COR-L47 (cell line): ENCODE measurements at regions not wholly inside any gene's neighbourhood (a gene's known extent, or its start where the extent isn't known, plus 50 kb on each side); places are given as distances from the start of the nearest gene placed in this dataset.
"Not testable (repeated sequence)": the region's sequence is repeated elsewhere in the genome, so short reads cannot be mapped to it uniquely, and the experiment has no call there.

Source experiments
- DNase-seq: peaks from one replicate; lab custom pipeline; 2025; lab: John Stamatoyannopoulos, UW

DNA sequence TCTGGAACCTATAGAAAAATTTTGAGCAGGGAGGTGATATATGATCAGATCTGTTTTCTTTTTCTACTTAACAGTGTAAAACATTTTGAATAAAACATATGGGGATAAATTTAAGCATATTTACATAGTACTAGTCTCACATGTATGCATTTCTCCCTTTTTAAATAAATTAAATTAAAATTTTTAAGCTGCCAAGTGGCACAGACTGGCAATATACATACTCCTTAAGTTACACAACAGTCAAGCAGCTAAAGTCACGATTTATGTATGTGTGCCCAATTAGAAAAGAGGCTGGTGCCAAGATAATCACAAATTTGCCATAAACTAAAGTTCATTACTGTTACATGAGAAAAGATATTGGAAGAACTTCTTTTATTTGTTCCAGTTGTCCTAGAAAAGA is 532.0 kb downstream of the RWDD3 start:
- DNase-seq, result no peak

DNA sequence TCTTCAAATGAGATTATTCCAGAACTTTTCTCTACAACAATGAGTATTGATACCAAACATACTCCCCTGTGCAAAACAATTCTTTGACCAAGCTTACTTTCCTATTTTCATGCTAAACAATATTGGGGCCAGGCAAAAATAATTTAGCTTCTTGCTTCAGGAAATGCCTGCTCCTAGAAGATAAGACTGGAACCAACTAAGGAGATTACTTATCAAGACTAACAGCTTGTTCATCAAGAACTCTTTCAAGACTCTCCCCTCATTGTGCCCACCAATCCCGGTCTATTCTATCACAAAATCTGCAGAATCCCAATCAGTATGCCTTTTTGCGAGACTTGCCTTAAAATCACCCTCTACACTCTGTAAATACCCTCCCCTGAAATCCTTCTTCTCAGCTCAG is 536.6 kb downstream of the RWDD3 start:
- no peak for DNase-seq

DNA sequence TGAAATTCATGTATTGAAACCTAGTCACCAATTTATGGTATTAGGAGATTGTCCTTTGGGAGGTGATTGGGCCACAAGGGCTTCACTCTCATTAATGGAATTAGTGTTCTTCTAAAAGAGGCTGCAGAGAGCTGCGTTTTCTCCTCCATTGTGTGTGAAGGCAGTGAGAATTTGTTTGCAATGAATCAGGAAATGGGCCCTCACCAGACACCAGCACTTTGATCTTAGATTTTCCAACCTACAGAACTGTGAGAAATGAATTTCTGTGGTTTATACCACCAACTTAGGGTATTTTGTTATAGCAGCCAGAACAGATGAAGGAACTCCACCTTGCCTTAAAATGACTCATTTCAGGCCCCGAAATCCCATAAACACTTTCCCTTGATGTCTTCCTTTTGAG is 544.2 kb downstream of the RWDD3 start:
- no peak for DNase-seq

DNA sequence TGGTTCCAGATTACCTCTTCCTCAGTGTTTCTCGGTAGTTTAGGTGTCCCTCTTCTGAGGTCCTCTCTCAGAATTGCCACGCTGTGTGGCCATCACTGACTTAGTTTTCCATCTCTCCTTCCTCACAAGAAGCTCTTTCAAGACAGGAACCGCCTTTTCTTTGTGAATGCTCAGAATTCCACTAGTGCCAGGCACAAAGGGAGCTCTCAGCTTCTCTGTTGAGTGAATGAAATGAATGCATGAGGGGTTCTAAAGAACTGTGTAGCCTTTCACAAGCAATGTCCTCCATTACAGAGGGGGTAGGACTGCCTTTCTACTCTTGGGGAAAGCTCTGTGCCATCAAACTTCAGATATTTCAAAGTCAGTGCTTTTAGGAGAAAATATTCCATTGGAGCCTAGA is 546.8 kb downstream of the RWDD3 start:
- no peak for DNase-seq

DNA sequence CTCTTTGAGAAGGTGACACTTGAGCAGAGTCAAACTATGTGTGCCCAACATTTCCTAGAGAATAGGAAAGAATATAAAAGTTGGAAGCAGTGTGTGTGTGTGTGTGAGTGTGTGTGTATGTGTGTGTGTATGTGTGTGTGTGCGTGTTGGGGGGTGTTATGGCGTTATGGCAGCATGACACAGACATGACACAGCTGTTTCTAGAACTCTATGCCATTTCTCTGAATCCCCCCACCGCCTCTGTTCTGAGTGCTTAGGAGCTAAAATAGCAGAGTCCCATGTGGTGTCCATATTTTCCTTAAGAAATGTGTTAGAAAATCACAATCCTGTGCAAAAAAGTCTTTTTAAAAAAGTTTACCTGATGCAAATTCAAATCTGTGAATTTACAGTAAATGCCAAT is 556.1 kb downstream of the RWDD3 start:
- DNase-seq, result no peak

DNA sequence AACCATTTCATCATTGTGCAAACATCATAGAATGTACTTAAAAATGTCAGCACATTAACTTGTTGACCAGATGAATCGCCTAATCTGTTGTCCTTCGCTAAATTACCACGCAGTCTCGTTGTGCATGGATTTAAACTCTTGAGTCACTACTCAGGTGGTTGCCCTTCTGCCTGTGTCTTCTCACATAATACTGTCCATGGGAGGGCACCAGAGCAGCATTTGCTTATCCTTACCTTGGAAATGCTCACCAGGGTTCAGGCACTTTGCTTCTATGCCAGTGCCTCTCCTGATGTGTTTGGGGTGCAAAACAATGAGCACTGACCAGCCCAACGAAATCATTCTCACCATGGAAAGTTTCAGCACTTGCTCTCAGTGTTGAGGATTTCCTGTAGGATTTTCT is 559.9 kb downstream of the RWDD3 start:
- DNase-seq, result no peak

DNA sequence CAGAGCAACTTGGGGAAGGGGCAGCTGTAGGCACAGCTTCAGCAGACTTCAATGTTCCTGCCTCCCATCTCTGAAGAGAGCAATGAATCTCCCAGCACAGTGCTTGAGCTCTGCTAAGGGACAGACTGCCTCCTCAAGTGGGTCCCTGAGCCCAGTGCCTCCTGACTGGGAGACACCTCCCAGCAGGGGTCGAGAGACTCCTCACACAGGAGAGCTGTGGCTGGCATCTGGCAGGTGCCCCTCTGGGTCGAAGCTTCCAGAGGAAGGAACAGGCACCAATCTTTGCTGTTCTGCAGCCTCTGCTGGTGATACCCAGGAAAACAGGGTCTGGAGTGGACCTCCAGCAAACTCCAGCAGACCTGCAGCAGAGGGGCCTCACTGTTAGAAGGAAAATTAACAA is 563.8 kb downstream of the RWDD3 start:
- DNase-seq, result not testable (repeated sequence)

DNA sequence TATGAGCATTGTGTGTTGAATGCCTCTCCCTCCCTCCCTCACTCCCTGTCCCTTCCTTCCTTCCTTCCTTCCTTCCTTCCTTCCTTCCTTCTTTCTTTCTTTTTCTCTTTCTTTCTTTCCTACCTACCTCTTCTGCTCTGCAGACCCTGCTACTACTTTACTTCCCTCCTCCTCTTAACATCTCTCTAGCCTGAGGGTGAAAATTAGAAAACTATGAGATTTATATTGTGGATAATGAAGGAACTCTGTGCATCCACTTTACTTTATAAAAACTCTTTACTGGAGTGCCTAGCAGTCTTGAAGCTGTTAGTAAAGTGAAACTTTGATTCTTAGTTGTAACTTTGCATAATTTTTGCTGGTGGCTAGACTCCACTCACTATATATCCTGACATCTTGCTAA is 572.2 kb downstream of the RWDD3 start:
- no peak for DNase-seq

DNA sequence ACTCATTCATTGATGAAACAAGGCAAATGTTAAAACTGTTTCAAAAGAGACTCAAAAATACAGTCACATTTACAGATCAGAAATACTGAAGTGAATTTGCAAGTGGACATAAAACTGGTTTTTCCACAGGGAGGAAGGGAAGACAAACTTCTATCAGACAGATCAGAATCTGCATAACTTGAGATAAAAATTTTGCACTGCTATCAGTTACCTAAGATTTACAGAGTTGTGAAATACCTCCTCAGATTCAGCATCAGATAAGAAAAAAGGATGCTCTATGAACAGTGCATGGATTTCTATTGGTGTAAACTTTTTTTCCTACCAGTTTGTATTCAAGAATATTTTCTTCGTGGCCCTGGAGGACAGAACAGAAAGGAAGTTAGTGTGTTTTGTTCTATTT is 575.4 kb downstream of the RWDD3 start:
- DNase-seq, result no peak

DNA sequence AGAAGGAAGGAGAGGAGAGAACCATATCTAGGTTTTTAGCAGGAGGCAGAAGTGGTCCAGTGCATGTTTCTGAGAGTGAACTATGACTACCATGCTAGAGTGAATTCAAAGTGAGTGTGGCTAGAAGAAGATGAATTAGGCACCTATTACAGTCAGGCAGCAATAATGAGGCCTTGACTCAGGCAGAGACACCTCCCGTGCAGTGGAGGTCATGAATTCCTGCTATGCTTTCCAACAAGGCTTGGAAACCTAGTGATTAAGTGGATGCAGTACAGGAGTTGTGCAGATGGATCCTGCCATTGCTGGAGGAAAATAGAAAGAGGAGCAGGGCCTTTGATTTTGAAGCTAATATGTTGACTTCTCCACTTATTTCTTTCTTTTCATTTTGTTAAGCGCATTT is 581.5 kb downstream of the RWDD3 start:
- DNase-seq, result no peak

DNA sequence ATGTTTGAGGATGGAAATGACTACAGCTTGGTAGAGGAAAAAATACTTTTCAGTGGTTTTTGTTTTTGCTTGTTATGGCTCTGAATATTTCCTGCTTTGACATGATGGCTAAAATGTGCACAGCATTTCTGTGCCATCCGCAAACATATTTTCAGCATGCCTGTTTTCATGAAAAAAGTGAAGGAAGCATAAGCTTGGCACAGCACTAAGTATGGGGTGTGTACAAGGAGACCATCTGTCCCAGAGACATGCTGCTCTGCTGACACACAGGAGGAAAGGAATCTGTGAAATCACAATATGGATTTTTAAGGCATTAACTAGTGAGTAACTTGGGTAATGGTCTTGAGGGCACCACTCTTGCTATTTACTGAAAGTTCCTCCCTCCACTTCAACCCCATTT is 595.5 kb downstream of the RWDD3 start:
- no peak for DNase-seq

DNA sequence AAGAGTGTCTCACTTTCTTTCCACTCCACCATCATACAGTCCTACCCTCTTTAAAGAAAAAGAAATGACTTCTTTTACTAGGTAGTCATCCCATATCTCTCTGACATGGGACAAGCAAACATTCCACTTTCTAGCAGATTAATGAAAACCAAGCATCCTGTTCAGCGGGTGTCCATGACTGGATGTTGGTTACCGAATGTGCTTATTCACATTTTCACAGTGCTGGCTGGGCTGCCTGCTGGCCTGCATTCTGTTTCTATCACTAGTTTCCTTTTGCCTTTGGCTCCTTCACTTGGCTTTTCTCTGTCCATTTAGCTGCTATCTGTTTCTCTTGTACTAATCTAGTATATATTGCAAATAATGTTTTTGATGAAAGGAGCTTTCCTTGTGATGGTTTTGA is 598.4 kb downstream of the RWDD3 start:
- no peak for DNase-seq

DNA sequence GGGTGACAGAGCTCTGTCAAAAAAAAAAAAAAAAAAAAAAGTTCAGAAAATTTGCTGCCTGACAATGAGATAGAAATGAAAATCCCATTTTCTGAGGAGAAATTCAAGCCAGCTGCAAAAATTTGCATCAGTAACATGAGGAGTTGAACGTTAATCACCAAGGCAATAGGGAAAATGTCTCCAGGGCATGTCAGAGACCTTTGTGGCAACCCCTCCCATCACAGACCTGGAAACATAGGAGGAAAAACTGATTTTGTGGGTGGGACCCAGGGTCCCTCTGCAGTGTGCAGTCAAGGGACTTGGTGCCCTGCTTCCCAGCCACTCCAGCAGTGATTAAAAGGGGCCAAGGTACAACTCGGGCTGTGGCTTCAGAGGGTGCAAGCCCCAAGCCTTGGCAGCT is 615.4 kb downstream of the RWDD3 start:
- no peak for DNase-seq

DNA sequence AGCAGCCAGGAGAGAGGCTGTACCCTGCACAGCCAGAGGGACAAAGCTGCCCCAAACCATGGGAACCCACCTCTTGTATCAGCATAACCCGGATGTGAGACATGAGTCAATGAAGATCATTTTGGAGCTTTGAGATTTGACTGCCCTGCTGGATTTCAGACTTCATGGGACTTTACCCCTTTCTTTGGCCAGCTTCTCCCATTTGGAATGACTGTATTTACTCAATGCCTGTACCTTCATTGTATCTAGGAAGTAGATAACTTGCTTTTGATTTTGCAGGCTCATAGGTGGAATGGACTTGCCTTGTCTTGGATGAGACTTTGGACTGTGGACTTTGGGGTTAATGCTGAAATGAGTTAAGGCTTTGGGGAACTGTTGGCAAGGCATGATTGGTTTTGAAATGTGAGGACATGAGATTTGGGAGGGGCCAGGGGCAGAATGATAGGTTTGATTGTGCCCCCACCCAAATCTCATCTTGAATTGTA is 616.2 kb downstream of the RWDD3 start:
- DNase-seq, result no peak

DNA sequence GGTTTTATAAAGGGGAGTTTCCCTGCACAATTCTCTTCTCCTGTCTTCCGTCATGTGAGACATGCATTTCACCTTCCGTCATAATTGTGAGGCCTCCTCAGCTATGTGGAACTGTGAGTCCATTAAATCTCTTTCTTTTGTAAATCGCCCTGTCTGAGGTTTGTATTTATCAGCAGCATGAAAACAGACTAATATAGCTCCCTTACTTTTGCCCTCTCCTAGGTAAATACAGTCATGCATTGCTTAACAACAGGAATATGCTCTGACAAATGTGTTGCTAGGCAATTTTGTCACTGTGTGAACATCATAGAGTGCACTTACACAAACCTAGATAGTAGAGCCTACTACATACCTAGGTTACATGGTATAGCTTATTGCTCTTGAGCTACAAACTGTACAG is 616.8 kb downstream of the RWDD3 start:
- DNase-seq, result no peak

DNA sequence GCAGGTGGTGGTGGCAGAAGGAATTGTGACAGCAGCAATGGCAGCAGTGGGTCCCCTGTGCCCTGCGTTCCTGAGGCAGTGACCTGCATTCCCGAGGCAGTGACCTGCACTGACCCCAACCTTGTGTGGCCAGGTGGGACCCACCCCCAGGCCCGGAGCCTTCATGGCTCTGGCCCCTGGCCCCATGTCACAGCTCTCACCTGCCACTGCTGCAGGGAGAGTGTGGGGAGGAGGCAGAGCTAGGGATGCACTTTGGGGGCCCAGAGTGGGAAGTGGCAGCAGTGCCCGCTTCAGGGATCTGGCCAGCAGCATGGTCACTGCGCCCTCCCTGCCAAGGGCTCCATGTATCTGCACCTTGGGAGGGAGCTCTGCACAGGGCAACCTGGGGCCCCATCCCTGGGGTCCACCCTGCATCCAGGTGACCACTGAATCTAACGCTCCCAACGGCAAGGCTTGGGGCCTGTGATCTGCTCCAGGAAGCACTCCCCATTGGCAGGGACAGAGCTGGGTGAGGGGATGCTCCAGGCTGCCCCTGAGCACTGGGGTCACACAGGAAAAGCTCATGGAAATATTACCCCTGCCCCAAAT is 618.6 kb downstream of the RWDD3 start:
- DNase-seq, result no peak

DNA sequence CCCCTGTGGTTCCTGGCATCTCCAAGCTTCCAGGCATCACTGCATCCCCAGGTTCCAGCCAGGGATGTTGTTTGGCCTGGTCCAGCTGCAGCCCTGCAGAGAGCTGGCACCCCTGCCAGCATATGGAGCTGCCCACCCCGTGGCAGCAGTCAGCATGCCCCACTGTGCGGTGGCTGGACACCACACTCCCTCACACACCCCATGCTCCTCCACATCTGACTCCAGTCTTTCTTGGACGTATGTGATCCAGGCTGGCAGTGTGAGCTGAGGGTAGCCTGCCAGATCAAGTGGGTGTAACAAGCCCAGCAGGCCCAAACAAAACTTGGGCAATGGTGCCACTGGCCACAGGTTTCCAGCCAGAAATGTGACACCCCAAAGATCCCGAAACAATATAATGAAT is 620.4 kb downstream of the RWDD3 start:
- no peak for DNase-seq

DNA sequence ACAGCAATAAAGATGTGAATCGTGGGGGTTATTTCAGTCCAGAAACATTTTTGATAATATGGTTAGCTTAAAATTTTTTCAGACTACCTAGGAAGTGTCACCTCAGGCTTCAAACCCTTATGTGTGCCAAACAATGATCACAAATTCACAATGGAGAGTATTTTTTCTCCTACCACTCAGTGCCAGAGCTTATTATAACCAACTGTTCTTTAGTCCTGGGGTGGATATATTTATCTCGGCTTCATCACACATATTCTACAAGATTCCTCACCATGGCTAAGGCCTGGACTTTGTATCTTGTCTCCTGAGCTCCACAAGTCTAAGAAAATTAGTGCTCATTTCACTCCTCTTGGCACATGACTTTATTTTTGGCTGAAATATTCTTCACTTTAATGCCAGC is 629.1 kb downstream of the RWDD3 start:
- no peak for DNase-seq

DNA sequence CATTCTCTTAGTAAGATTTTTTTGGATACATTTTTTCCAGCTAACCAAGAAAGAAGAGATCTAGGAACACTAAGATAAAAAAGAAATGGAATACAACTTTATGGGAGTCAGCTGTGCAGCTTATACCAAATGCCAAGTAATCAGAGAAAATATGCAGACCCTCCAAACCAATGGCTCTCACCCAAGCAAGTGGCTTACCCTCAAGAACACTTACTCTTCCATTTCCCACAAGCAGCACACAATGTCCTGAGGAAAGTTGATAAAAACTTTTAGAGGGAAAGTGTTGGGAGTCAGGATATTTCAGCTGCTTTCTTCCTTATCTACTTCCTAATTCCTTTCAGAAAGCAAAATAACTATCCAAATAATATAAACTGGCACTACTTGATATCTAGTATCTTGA is 631.8 kb downstream of the RWDD3 start:
- no peak for DNase-seq

DNA sequence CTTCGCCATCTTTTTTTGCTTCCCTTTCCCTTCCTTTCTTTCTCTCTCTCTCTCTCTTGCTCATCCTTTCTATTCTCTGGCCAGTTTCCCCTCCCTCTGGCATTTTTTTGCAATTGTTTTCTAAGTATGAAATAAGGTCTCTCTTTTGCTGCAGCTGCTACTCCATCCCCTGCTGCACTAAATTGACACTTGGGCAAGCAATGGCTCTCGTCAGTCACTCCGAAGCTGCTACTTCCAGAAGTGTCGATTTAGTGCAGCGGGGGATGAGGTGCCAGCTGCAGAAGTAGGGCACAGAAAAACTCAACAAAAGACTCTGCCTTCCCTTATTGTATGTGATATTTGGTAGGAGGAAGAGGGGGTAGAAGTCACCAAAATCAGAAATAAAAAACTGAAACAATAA is 642.3 kb downstream of the RWDD3 start:
- no peak for DNase-seq

DNA sequence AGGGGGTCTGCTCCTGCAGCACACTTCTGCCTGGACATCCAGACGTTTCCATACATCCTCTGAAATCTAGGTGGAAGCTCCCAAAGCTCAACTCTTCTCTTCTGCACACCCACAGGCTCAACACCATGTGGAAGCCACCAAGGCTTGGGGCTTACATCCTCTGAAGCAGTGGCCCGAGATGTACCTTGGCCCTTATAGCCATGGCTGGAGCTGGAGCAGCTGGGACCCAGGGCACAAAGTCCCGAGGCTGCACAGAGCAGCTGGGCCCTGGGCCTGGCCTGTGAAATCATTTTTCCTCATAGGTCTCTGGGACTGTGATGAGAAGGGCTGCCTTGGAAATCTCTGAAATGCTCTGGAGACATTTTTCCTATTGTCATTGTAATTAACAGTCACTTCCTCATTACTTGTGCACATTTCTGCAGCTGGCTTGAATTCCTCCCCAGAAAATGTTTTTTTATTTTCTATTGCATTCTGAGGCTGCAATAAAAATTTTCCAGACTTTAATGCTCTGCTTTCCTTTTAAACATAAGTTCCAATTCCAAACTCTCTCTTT is 645.6 kb downstream of the RWDD3 start:
- no peak for DNase-seq

DNA sequence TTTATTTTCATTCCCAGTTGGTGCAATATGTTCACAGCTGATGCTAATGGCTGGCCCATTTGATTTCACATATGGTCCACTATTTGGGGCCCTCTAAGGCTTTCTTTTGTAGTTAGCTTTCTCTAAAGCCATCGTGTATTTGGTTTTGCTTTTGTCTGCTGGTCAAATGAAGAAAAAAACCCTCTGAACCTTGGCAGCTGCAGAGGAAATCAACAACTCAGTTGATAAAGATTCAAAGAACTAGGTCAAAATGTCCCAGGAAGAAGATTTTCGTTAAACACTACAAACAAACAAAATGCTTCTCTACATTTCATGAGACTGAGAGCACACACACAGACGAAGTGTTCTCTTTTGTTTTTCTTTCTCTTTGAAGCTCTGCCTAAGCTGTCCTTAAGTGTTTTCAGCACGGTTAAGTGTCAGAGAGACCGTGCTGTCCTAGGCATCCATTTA is 655.0 kb downstream of the RWDD3 start:
- no peak for DNase-seq

DNA sequence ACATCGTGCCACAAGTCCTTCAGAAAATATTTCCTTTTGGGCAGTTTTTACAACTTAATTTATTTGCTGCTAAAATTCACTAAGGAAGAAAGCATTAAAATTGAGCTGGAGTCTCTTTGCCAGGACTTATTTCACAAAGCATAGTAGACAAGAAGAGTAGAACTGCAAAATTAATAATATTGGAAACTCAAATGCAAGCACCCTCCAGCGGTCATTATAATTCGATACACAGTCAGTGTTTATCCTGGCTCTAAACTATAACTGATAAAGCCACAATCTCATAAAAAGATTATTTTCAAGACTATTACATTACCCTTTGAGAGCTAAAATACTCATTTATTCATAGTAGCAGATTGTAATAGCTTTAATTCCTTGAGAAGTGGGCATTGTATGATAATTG is 655.4 kb downstream of the RWDD3 start:
- DNase-seq, result no peak

DNA sequence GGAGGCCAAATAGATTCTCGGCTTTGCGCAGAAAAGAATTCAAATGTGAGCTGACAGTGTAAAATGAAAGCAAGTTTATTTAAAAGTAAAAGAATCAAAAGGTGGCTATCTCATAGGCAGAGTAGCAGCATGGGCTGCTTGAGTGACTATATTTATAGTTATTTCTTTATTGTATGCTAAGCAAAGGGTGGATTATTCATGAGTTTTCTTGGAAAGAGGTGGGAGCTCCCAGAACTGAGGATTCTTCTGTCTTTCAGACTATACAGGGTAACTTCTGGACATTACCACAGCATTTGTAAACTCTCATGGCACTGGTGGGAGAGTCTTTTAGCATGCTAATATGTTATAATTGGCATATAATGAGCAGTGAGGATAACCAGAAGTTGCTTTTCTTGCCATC is 659.9 kb downstream of the RWDD3 start:
- DNase-seq, result no peak
